Gastrocnemius medialis (tissue), 4 donors: ENCODE measurements at regions not wholly inside any gene's neighbourhood (a gene's known extent, or its start where the extent isn't known, plus 50 kb on each side); places are given as distances from the start of the nearest gene placed in this dataset.

ENCODE experiments used
- CTCF ChIP-seq, 5 experiments: fragments of 450-650 bp in 3 of 5; fragments of 200-600 bp in 2 of 5; sonication (generic) in 2 of 5; IDR thresholded peaks in 4 of 5; conservative IDR thresholded peaks in 1 of 5; 1 replicate in 4 of 5; 2 replicates in 1 of 5; pipeline ENCODE4 v1.5.1; 2016 to 2019; ENCODE audit warnings: antibody characterized with exemption in 5 of 5, mild to moderate bottlenecking in 3 of 5, moderate library complexity in 3 of 5
- POLR2A ChIP-seq, 2 donors: fragments of 450-650 bp; IDR thresholded peaks; one replicate each; pipeline ENCODE4 v1.6.1; 2017; ENCODE audit warnings: antibody characterized with exemption in 2 of 2, mild to moderate bottlenecking in 2 of 2, moderate library complexity in 2 of 2

- no peak for TF ChIP-seq CTCF (IDR thresholded peaks at IDR 0.05 in 4 of 5, conservative IDR thresholded peaks at IDR 0.05 in 1 of 5)
- no peak for TF ChIP-seq POLR2A (IDR thresholded peaks at IDR 0.05)
Observed at GRCh38 chr1:116841569-116842344, 68.0 kb upstream of the PTGFRN start.
